ENCODE measurements at regions not wholly inside any gene's neighbourhood (a gene's known extent, or its start where the extent isn't known, plus 50 kb on each side); places are given as distances from the start of the nearest gene placed in this dataset.

- Histone ChIP-seq H3K27me3 (no peaks in the 10 kb centered on the region), H3K9me3 (no peaks in the 10 kb centered on the region), H3K36me3 (no peaks in the 10 kb centered on the region), H3K27ac (no peak overlapping the region), H3K4me1 (no peaks in the 10 kb centered on the region), H3K4me3 (no peak overlapping the region)
- TF ChIP-seq CTCF (IDR thresholded peaks at IDR 0.05) (no peak), POLR2A (IDR thresholded peaks at IDR 0.05) (no peak)
- intact Hi-C loops (cut with DNase I; ENCODE audit: low total_unique reads), result no loop called here
- no peak for DNase-seq
These were observed 384.7 kb upstream of the ZNF462 start for GRCh38 chr9:106478312-106478711.

GRCh38 chr9:106478727-106479126 lies 384.2 kb upstream of the ZNF462 start:
- Histone ChIP-seq H3K27me3 (no peaks in the 10 kb centered on the region), H3K36me3 (no peaks in the 10 kb centered on the region), H3K4me1 (no peaks in the 10 kb centered on the region), H3K4me3 (no peak overlapping the region), H3K9me3 (no peaks in the 10 kb centered on the region), H3K27ac (no peak overlapping the region)
- intact Hi-C loops (cut with DNase I; ENCODE audit: low total_unique reads), result no loop called here
- TF ChIP-seq POLR2A (IDR thresholded peaks at IDR 0.05), result no peak
- TF ChIP-seq CTCF (IDR thresholded peaks at IDR 0.05), result no peak
- no peak for DNase-seq

GRCh38 chr9:106479679-106480078 lies 383.3 kb upstream of the ZNF462 start:
- Histone ChIP-seq H3K27ac (no peak overlapping the region), H3K4me1 (no peaks in the 10 kb centered on the region), H3K4me3 (no peak overlapping the region), H3K9me3 (no peaks in the 10 kb centered on the region), H3K27me3 (no peaks in the 10 kb centered on the region), H3K36me3 (no peaks in the 10 kb centered on the region)
- intact Hi-C loops (cut with DNase I; ENCODE audit: low total_unique reads), result no loop called here
- no peak for DNase-seq
- TF ChIP-seq CTCF (IDR thresholded peaks at IDR 0.05) (no peak), POLR2A (IDR thresholded peaks at IDR 0.05) (no peak)

GRCh38 chr9:106481013-106481609 lies 381.9 kb upstream of the ZNF462 start:
- DNase-seq, result no peak
- no peak overlapping the region for H3K27ac ChIP-seq
- H3K27me3 ChIP-seq, result no peaks in the 10 kb centered on the region
- H3K4me1 ChIP-seq, result no peaks in the 10 kb centered on the region
- H3K36me3 ChIP-seq, result no peaks in the 10 kb centered on the region
- no peaks in the 10 kb centered on the region for H3K9me3 ChIP-seq
- TF ChIP-seq POLR2A (IDR thresholded peaks at IDR 0.05) (no peak), CTCF (IDR thresholded peaks at IDR 0.05) (no peak)
- H3K4me3 ChIP-seq, result no peak overlapping the region
- intact Hi-C loops (cut with DNase I; ENCODE audit: low total_unique reads), result no loop called here

- intact Hi-C loops (cut with DNase I; ENCODE audit: low total_unique reads), result no loop called here
- H3K9me3 ChIP-seq, result no peaks in the 10 kb centered on the region
- no peaks in the 10 kb centered on the region for H3K36me3 ChIP-seq
- no peak overlapping the region for H3K27ac ChIP-seq
- no peaks in the 10 kb centered on the region for H3K4me1 ChIP-seq
- TF ChIP-seq CTCF (IDR thresholded peaks at IDR 0.05) (no peak), POLR2A (IDR thresholded peaks at IDR 0.05) (no peak)
- H3K4me3 ChIP-seq, result no peak overlapping the region
- no peak for DNase-seq
- H3K27me3 ChIP-seq, result no peaks in the 10 kb centered on the region
These were observed 380.2 kb upstream of the ZNF462 start for GRCh38 chr9:106482733-106483132.

Data from uterus (tissue), 3 donors.